GM23338 (cell line): ENCODE measurements at regions not wholly inside any gene's neighbourhood (a gene's known extent, or its start where the extent isn't known, plus 50 kb on each side); places are given as distances from the start of the nearest gene placed in this dataset.

Source experiments
- CREB1 ChIP-seq: fragments of 250-450 bp; sonication (Bioruptor Pico); IDR thresholded peaks from 2 replicates; pipeline ENCODE4 v1.5.0; 2020; ENCODE audit warnings: low read depth, mild to moderate bottlenecking, moderate library complexity
- EZH2 ChIP-seq: fragments of 200-600 bp; sonication (generic); IDR thresholded peaks from one replicate; pipeline ENCODE4 v1.8.0; 2017; ENCODE audit warnings: antibody characterized with exemption, mild to moderate bottlenecking, low read depth; ENCODE audit not compliant: unreplicated experiment
- EZH2phosphoT487 ChIP-seq: fragments of 200-600 bp; sonication (generic); IDR thresholded peaks from one replicate; pipeline ENCODE4 v1.8.1; 2018; ENCODE audit warnings: antibody characterized with exemption; ENCODE audit not compliant: unreplicated experiment
- JUNB ChIP-seq: IDR thresholded peaks from one replicate; pipeline ENCODE4 v1.6.1; 2016; ENCODE audit warnings: antibody characterized with exemption; ENCODE audit not compliant: unreplicated experiment
- POLR2AphosphoS5 ChIP-seq: IDR thresholded peaks from 2 replicates; pipeline ENCODE4 v1.6.1; 2016; ENCODE audit warnings: antibody characterized with exemption, low read depth
- TF ChIP-seq, protein P1 (sequence below), 2 experiments: fragments of 200-600 bp in 1 of 2; sonication (generic) in 1 of 2; conservative IDR thresholded peaks; 2 replicates each; pipeline versions ENCODE4 v1.5.1 to v1.6.1; 2016 to 2017; ENCODE audit warnings: antibody characterized with exemption in 2 of 2, low read depth in 2 of 2, mild to moderate bottlenecking in 2 of 2, moderate library complexity in 1 of 2
- TF ChIP-seq, protein P2 (sequence below): IDR thresholded peaks from one replicate; pipeline ENCODE4 v1.6.1; 2018; ENCODE audit warnings: antibody characterized with exemption; ENCODE audit not compliant: unreplicated experiment
- TF ChIP-seq, protein P3 (sequence below): IDR thresholded peaks from 2 replicates; pipeline ENCODE4 v1.6.1; 2016; ENCODE audit warnings: antibody characterized with exemption

DNA sequence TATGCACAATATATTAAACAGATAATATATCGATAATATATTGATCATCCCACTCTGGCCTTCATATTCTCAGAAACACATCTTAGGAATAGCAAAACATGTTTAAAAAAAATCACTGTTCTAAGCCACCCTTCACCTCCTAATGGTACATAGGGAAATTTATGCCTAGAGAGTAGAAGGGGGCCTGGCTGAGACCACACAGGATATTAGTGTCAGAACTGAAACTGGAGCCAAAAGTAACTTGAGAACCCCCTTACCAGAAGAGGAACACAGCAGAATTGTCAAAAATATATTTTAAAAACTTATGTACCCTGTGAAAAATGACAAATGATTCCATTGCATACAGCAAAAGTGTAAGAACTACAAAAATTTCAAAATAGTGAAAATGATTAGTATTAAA lies 173.1 kb downstream of the VSIG4 start:
- TF ChIP-seq, protein P1, sequence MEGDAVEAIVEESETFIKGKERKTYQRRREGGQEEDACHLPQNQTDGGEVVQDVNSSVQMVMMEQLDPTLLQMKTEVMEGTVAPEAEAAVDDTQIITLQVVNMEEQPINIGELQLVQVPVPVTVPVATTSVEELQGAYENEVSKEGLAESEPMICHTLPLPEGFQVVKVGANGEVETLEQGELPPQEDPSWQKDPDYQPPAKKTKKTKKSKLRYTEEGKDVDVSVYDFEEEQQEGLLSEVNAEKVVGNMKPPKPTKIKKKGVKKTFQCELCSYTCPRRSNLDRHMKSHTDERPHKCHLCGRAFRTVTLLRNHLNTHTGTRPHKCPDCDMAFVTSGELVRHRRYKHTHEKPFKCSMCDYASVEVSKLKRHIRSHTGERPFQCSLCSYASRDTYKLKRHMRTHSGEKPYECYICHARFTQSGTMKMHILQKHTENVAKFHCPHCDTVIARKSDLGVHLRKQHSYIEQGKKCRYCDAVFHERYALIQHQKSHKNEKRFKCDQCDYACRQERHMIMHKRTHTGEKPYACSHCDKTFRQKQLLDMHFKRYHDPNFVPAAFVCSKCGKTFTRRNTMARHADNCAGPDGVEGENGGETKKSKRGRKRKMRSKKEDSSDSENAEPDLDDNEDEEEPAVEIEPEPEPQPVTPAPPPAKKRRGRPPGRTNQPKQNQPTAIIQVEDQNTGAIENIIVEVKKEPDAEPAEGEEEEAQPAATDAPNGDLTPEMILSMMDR (conservative IDR thresholded peaks at IDR 0.05; ENCODE audit: low read depth in 2 of 2) = no peak
- TF ChIP-seq EZH2 (no peak), POLR2AphosphoS5 (no peak), EZH2phosphoT487 (no peak), JUNB (no peak), CREB1 (CRISPR knock-in tag) (no peak)
- TF ChIP-seq, protein P2, sequence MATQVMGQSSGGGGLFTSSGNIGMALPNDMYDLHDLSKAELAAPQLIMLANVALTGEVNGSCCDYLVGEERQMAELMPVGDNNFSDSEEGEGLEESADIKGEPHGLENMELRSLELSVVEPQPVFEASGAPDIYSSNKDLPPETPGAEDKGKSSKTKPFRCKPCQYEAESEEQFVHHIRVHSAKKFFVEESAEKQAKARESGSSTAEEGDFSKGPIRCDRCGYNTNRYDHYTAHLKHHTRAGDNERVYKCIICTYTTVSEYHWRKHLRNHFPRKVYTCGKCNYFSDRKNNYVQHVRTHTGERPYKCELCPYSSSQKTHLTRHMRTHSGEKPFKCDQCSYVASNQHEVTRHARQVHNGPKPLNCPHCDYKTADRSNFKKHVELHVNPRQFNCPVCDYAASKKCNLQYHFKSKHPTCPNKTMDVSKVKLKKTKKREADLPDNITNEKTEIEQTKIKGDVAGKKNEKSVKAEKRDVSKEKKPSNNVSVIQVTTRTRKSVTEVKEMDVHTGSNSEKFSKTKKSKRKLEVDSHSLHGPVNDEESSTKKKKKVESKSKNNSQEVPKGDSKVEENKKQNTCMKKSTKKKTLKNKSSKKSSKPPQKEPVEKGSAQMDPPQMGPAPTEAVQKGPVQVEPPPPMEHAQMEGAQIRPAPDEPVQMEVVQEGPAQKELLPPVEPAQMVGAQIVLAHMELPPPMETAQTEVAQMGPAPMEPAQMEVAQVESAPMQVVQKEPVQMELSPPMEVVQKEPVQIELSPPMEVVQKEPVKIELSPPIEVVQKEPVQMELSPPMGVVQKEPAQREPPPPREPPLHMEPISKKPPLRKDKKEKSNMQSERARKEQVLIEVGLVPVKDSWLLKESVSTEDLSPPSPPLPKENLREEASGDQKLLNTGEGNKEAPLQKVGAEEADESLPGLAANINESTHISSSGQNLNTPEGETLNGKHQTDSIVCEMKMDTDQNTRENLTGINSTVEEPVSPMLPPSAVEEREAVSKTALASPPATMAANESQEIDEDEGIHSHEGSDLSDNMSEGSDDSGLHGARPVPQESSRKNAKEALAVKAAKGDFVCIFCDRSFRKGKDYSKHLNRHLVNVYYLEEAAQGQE = no peak
- TF ChIP-seq, protein P3, sequence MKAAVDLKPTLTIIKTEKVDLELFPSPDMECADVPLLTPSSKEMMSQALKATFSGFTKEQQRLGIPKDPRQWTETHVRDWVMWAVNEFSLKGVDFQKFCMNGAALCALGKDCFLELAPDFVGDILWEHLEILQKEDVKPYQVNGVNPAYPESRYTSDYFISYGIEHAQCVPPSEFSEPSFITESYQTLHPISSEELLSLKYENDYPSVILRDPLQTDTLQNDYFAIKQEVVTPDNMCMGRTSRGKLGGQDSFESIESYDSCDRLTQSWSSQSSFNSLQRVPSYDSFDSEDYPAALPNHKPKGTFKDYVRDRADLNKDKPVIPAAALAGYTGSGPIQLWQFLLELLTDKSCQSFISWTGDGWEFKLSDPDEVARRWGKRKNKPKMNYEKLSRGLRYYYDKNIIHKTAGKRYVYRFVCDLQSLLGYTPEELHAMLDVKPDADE = no peak
